Left forelimb (tissue), 1 donor: ENCODE measurements at regions not wholly inside any gene's neighbourhood (a gene's known extent, or its start where the extent isn't known, plus 50 kb on each side); places are given as distances from the start of the nearest gene placed in this dataset.
"Not testable (repeated sequence)": the region's sequence is repeated elsewhere in the genome, so short reads cannot be mapped to it uniquely, and the experiment has no call there.

Source experiments
- DNase-seq: peaks from one replicate; pipeline ENCODE4 v3.0.0-alpha.2; 2018; ENCODE audit warnings: low spot score

- no peak for DNase-seq
These were observed 460.7 kb downstream of the ICE1 start for GRCh38 chr5:5883146-5883545.

GRCh38 chr5:5882706-5883105 lies 460.2 kb downstream of the ICE1 start:
- DNase-seq = no peak

GRCh38 chr5:5881294-5881693 lies 458.8 kb downstream of the ICE1 start:
- no peak for DNase-seq

- no peak for DNase-seq
These were observed 457.7 kb downstream of the ICE1 start for GRCh38 chr5:5880077-5880763.

- no peak for DNase-seq
These were observed 434.9 kb downstream of the ICE1 start for GRCh38 chr5:5857396-5857795.

GRCh38 chr5:5854087-5854486 lies 431.6 kb downstream of the ICE1 start:
- no peak for DNase-seq

- no peak for DNase-seq
These were observed 416.0 kb downstream of the ICE1 start for GRCh38 chr5:5838493-5838892.

- not testable (repeated sequence) for DNase-seq
These were observed 409.1 kb downstream of the ICE1 start for GRCh38 chr5:5831622-5832021.

- DNase-seq = no peak
These were observed 406.1 kb downstream of the ICE1 start for GRCh38 chr5:5828619-5829018.

GRCh38 chr5:5826911-5827310 lies 404.4 kb downstream of the ICE1 start:
- no peak for DNase-seq

GRCh38 chr5:5822729-5823257 lies 400.3 kb downstream of the ICE1 start:
- DNase-seq = no peak

GRCh38 chr5:5816960-5817359 lies 394.5 kb downstream of the ICE1 start:
- DNase-seq = no peak

- no peak for DNase-seq
These were observed 391.0 kb downstream of the ICE1 start for GRCh38 chr5:5813441-5813840.

- DNase-seq = no peak
These were observed 388.0 kb downstream of the ICE1 start for GRCh38 chr5:5810461-5810860.

- no peak for DNase-seq
These were observed 383.4 kb downstream of the ICE1 start for GRCh38 chr5:5805916-5806315.

GRCh38 chr5:5804478-5805233 lies 382.2 kb downstream of the ICE1 start:
- no peak for DNase-seq

GRCh38 chr5:5800801-5801761 lies 378.6 kb downstream of the ICE1 start:
- no peak for DNase-seq

- DNase-seq = no peak
These were observed 377.3 kb downstream of the ICE1 start for GRCh38 chr5:5799826-5800225.

- no peak for DNase-seq
These were observed 376.8 kb downstream of the ICE1 start for GRCh38 chr5:5799229-5799628.

GRCh38 chr5:5798462-5798861 lies 376.0 kb downstream of the ICE1 start:
- no peak for DNase-seq

- DNase-seq = no peak
These were observed 375.6 kb downstream of the ICE1 start for GRCh38 chr5:5798041-5798440.

- DNase-seq = no peak
These were observed 372.7 kb downstream of the ICE1 start for GRCh38 chr5:5795074-5795771.
